H9 (cell line): ENCODE measurements at regions not wholly inside any gene's neighbourhood (a gene's known extent, or its start where the extent isn't known, plus 50 kb on each side); places are given as distances from the start of the nearest gene placed in this dataset.

Experiments
- DNase-seq: peaks from one replicate; pipeline ENCODE4 v3.0.0-alpha.2; 2017
- H2AFZ ChIP-seq: one replicate; pipeline ENCODE4 v1.6.1; 2013; ENCODE audit warnings: mild to moderate bottlenecking, low read length, control low read depth, moderate library complexity
- H2AK5ac ChIP-seq: 2 replicates; pipeline ENCODE4 v1.6.1; 2013; ENCODE audit warnings: low read length, control low read depth, mixed read lengths; ENCODE audit not compliant: insufficient read length
- H2BK120ac ChIP-seq: one replicate; pipeline ENCODE4 v1.6.1; 2013; ENCODE audit warnings: low read depth, mild to moderate bottlenecking, low read length, control low read depth, inconsistent platforms; ENCODE audit not compliant: poor library complexity, severe bottlenecking
- H2BK12ac ChIP-seq: 2 replicates; pipeline ENCODE4 v1.6.1; 2013; ENCODE audit warnings: low read length, control low read depth, mixed read lengths, low read depth; ENCODE audit not compliant: insufficient read length
- H2BK15ac ChIP-seq: 2 replicates; pipeline ENCODE4 v1.6.1; 2013; ENCODE audit warnings: low read depth, low read length, control low read depth
- H2BK20ac ChIP-seq: one replicate; pipeline ENCODE4 v1.6.1; 2013; ENCODE audit warnings: low read depth, mild to moderate bottlenecking, low read length, control low read depth, inconsistent platforms; ENCODE audit not compliant: poor library complexity, severe bottlenecking
- H2BK5ac ChIP-seq: 2 replicates; pipeline ENCODE4 v1.6.1; 2013; ENCODE audit warnings: low read length, control low read depth, mixed read lengths; ENCODE audit not compliant: insufficient read length
- H3K14ac ChIP-seq: 2 replicates; pipeline ENCODE4 v1.6.1; 2013; ENCODE audit warnings: low read length, control low read depth; ENCODE audit not compliant: insufficient read depth
- H3K18ac ChIP-seq: 2 replicates; pipeline ENCODE4 v1.6.1; 2013; ENCODE audit warnings: low read depth, mild to moderate bottlenecking, mixed read lengths, low read length, control low read depth; ENCODE audit not compliant: insufficient read length
- H3K23ac ChIP-seq: 2 replicates; pipeline ENCODE4 v1.6.1; 2013; ENCODE audit warnings: low read length, control low read depth, mixed read lengths, low read depth; ENCODE audit not compliant: insufficient read length
- H3K23me2 ChIP-seq: 2 replicates; pipeline ENCODE4 v1.6.1; 2013; ENCODE audit warnings: low read depth, mild to moderate bottlenecking, mixed read lengths, low read length, control low read depth; ENCODE audit not compliant: insufficient read length, poor library complexity, severe bottlenecking
- H3K27ac ChIP-seq: 2 replicates; pipeline ENCODE4 v1.5.1; 2013; ENCODE audit warnings: low read length, control low read depth, mixed read lengths, low read depth; ENCODE audit not compliant: insufficient read length
- H3K27me3 ChIP-seq: 2 replicates; pipeline ENCODE4 v1.6.1; 2013; ENCODE audit warnings: low read length, control low read depth, inconsistent platforms; ENCODE audit not compliant: insufficient read depth
- H3K4ac ChIP-seq: 2 replicates; pipeline ENCODE4 v1.6.1; 2013; ENCODE audit warnings: low read depth, mild to moderate bottlenecking, control low read depth, inconsistent platforms, low read length, moderate library complexity
- H3K4me1 ChIP-seq: 2 replicates; pipeline ENCODE4 v1.6.1; 2013; ENCODE audit warnings: low read length, control low read depth, inconsistent platforms; ENCODE audit not compliant: insufficient read depth
- H3K4me2 ChIP-seq: 2 replicates; pipeline ENCODE4 v1.6.1; 2013; ENCODE audit warnings: low read length, control low read depth, mixed read lengths; ENCODE audit not compliant: insufficient read length, insufficient read depth
- H3K56ac ChIP-seq: 2 replicates; pipeline ENCODE4 v1.6.1; 2013; ENCODE audit warnings: low read depth, mild to moderate bottlenecking, mixed read lengths, low read length, control low read depth; ENCODE audit not compliant: insufficient read length
- H3K79me1 ChIP-seq: 2 replicates; pipeline ENCODE4 v1.6.1; 2013; ENCODE audit warnings: low read depth, mild to moderate bottlenecking, moderate library complexity, low read length, control low read depth, inconsistent platforms; ENCODE audit not compliant: insufficient read depth, poor library complexity, severe bottlenecking
- H3K79me2 ChIP-seq: 2 replicates; pipeline ENCODE4 v1.6.1; 2013; ENCODE audit warnings: low read length, control low read depth, inconsistent platforms; ENCODE audit not compliant: insufficient read depth
- H3K9ac ChIP-seq: 2 replicates; pipeline ENCODE4 v1.6.1; 2013; ENCODE audit warnings: low read length, control low read depth, mixed read lengths; ENCODE audit not compliant: insufficient read length; ENCODE audit errors: extremely low read depth
- H3K9me3 ChIP-seq: one replicate; pipeline ENCODE4 v1.6.1; 2013; ENCODE audit warnings: low read depth, low read length, inconsistent platforms; ENCODE audit not compliant: control insufficient read depth
- H3T11ph ChIP-seq: one replicate; pipeline ENCODE4 v1.6.1; 2013; ENCODE audit warnings: mild to moderate bottlenecking, low read length, control low read depth, inconsistent platforms
- H4K20me1 ChIP-seq: one replicate; pipeline ENCODE4 v1.6.1; 2013; ENCODE audit not compliant: control insufficient read depth, insufficient read length, insufficient read depth
- H4K5ac ChIP-seq: 2 replicates; pipeline ENCODE4 v1.6.1; 2013; ENCODE audit warnings: low read depth, mild to moderate bottlenecking, mixed read lengths, low read length, control low read depth; ENCODE audit not compliant: insufficient read length
- H4K8ac ChIP-seq: replicated peaks from 2 replicates; pipeline ENCODE4 v1.6.1; 2013; ENCODE audit warnings: low read length, control low read depth, mixed read lengths, low read depth; ENCODE audit not compliant: insufficient read length
- H4K91ac ChIP-seq: 2 replicates; pipeline ENCODE4 v1.6.1; 2013; ENCODE audit warnings: low read depth, mild to moderate bottlenecking, moderate library complexity, mixed read lengths, low read length, control low read depth; ENCODE audit not compliant: insufficient read length
- H3K27ac Mint-ChIP-seq, 3 experiments: 2 replicates in 2 of 3; 3 replicates in 1 of 3; pipeline ENCODE4 v1.8.0; 2020 to 2021; ENCODE audit warnings: mixed read lengths in 3 of 3, mild to moderate bottlenecking in 1 of 3, moderate library complexity in 1 of 3
- H3K27me3 Mint-ChIP-seq: 2 replicates; pipeline ENCODE4 v1.8.0; 2021; ENCODE audit warnings: low read depth, mild to moderate bottlenecking, moderate library complexity, mixed read lengths
- H3K36me3 Mint-ChIP-seq, 3 experiments: 2 replicates in 2 of 3; 3 replicates in 1 of 3; pipeline ENCODE4 v1.8.0; 2020 to 2021; ENCODE audit warnings: low read depth in 3 of 3, mixed read lengths in 3 of 3; ENCODE audit not compliant: insufficient read depth in 1 of 3
- H3K4me1 Mint-ChIP-seq, 2 experiments: 2 replicates each; pipeline ENCODE4 v1.8.0; 2020; ENCODE audit warnings: mixed read lengths in 2 of 2
- H3K4me3 Mint-ChIP-seq, 2 experiments: 2 replicates in 1 of 2; 3 replicates in 1 of 2; pipeline ENCODE4 v1.8.0; 2020 to 2021; ENCODE audit warnings: mild to moderate bottlenecking in 2 of 2, mixed read lengths in 2 of 2, moderate library complexity in 1 of 2
- H3K9me3 Mint-ChIP-seq, 2 experiments: 2 replicates in 1 of 2; 3 replicates in 1 of 2; pipeline ENCODE4 v1.8.0; 2020; ENCODE audit warnings: mild to moderate bottlenecking in 2 of 2, mixed read lengths in 2 of 2, moderate library complexity in 1 of 2
- WGBS: extraction: QIAGEN DNeasy Blood & Tissue Kit; methylation state at CpG from one replicate; pipeline ENCODE4 v1.1.7; 2013; ENCODE audit warnings: missing lambda C conversion rate, low lambda C conversion rate, mixed read lengths; ENCODE audit not compliant: insufficient read length; ENCODE audit errors: extremely low coverage; 5-methylcytosine and 5-hydroxymethylcytosine counted together
- TF ChIP-seq, protein P1 (sequence below): fragments of 200-600 bp; sonication (generic); conservative IDR thresholded peaks from 3 replicates; pipeline ENCODE4 v1.8.0; 2021; ENCODE audit warnings: antibody characterized with exemption, mild to moderate bottlenecking

DNA sequence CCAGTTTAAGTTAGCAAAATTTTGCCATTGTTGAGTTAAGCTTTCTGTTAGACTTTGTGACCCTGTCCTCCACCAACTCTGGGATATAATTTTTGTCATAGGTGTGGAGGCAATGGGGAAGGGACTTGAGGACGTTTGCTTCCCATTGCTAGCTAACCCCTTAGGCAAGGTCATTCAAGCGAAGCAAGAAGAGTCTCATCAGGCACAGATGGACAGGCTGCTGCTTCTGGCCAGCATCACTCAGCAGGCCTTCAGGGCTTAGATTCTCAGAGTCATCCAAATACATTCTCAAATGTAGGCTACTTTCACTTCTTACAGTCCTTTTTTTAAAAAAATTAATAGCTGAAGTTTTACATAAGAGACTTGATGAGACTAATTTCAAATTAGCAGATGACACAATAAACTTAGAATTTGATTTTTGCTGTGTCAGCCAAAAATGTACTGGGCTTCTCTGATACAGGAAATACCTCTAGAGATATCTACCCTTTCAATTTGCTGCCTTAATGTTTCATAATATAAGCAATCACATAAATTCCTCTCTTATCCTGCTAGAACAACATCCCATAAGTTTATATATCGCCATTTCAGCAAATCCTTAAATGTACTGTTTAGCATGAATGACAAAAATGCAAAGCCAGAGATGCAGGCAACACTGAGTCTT lies 875.2 kb downstream of the FLRT2 start:
- peaks cover 2 to 8% of the 10 kb centered on the region in 2 experiments; a peak in 2 of 4 replicates for H3K4me1 Mint-ChIP-seq
- H3K56ac ChIP-seq, result no peak overlapping the region
- no peaks in the 10 kb centered on the region for H3K4me1 ChIP-seq
- H2BK12ac ChIP-seq, result no peak overlapping the region
- no peak overlapping the region for H4K91ac ChIP-seq
- no peak overlapping the region for H3K23ac ChIP-seq
- no peaks in the 10 kb centered on the region for H3K27me3 Mint-ChIP-seq
- no peak overlapping the region for H3K4me2 ChIP-seq
- peaks cover 0 to 5% of the 10 kb centered on the region in 2 experiments; a peak in 3 of 5 replicates for H3K9me3 Mint-ChIP-seq
- H3K4ac ChIP-seq, result no peak overlapping the region
- H3K36me3 Mint-ChIP-seq, result no peaks in the 10 kb centered on the region
- no peaks in the 10 kb centered on the region for H3K9me3 ChIP-seq
- no peaks in the 10 kb centered on the region for H3K27me3 ChIP-seq
- TF ChIP-seq, protein P1, sequence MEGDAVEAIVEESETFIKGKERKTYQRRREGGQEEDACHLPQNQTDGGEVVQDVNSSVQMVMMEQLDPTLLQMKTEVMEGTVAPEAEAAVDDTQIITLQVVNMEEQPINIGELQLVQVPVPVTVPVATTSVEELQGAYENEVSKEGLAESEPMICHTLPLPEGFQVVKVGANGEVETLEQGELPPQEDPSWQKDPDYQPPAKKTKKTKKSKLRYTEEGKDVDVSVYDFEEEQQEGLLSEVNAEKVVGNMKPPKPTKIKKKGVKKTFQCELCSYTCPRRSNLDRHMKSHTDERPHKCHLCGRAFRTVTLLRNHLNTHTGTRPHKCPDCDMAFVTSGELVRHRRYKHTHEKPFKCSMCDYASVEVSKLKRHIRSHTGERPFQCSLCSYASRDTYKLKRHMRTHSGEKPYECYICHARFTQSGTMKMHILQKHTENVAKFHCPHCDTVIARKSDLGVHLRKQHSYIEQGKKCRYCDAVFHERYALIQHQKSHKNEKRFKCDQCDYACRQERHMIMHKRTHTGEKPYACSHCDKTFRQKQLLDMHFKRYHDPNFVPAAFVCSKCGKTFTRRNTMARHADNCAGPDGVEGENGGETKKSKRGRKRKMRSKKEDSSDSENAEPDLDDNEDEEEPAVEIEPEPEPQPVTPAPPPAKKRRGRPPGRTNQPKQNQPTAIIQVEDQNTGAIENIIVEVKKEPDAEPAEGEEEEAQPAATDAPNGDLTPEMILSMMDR, result no peak
- no peak overlapping the region for H2BK5ac ChIP-seq
- no peak overlapping the region for H3K27ac Mint-ChIP-seq
- no peaks in the 10 kb centered on the region for H3K79me1 ChIP-seq
- H3K9ac ChIP-seq, result no peak overlapping the region
- no peak overlapping the region for H3K18ac ChIP-seq
- H4K20me1 ChIP-seq, result no peaks in the 10 kb centered on the region
- no peak overlapping the region for H2BK20ac ChIP-seq
- H3K27ac ChIP-seq, result no peak overlapping the region
- no peak overlapping the region for H2BK15ac ChIP-seq
- DNase-seq, result no peak
- H3K23me2 ChIP-seq, result no peaks in the 10 kb centered on the region
- H3K4me3 Mint-ChIP-seq, result no peak overlapping the region
- no peaks in the 10 kb centered on the region for H3K79me2 ChIP-seq
- no peak overlapping the region for H3K14ac ChIP-seq
- no peak overlapping the region for H3T11ph ChIP-seq
- H4K8ac ChIP-seq, result no peak overlapping the region
- H4K5ac ChIP-seq, result no peak overlapping the region
- no CpG with 5 or more reads among the region's 3 CpGs for WGBS
- H2BK120ac ChIP-seq, result no peak overlapping the region
- H2AK5ac ChIP-seq, result no peak overlapping the region
- no peak overlapping the region for H2AFZ ChIP-seq
